ENCODE measurements at regions not wholly inside any gene's neighbourhood (a gene's known extent, or its start where the extent isn't known, plus 50 kb on each side); places are given as distances from the start of the nearest gene placed in this dataset.

DNA sequence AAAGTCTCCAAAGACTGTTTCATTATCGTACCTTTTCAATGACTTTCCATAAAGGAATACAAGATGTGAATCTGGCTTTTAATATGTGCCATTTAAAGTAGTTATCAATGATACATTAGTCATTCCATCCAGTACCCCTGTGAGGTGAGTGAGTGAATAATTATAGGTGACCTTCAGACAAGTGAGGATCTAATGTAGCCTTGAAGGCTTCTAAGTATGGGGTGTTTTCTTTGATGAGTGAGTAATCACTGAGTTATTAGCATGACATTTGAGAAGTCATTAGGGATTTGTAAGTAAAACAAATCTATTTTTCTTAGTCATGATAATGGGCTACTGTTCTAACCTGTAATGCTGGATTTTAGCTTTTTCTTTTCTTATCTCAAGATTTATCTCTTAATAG lies 831.4 kb downstream of the ADGRL2 start:
- Histone ChIP-seq H3K23ac (ENCODE audit: low read depth, low read length) (no peak overlapping the region), H3K4ac (ENCODE audit: low read depth, low read length) (no peak overlapping the region), H2BK5ac (ENCODE audit: low read depth, low read length, poor library complexity, severe bottlenecking) (no peak overlapping the region), H2BK120ac (ENCODE audit: low read depth, low read length) (no peak overlapping the region), H3K9ac (ENCODE audit: low read depth, low read length) (no peak overlapping the region), H3K18ac (ENCODE audit: low read depth, low read length) (no peak overlapping the region), H3K14ac (replicated peaks; ENCODE audit: low read depth, low read length) (no peak overlapping the region), H3K36me3 (ENCODE audit: control insufficient read depth, insufficient read depth, low read length) (no peaks in the 10 kb centered on the region), H4K20me1 (ENCODE audit: insufficient read depth, low read length) (no peaks in the 10 kb centered on the region), H3K4me1 (ENCODE audit: control insufficient read depth, insufficient read depth, low read length) (no peaks in the 10 kb centered on the region), H3K79me1 (ENCODE audit: low read depth in 1 of 2, low read length in 2 of 2) (no peaks in the 10 kb centered on the region), H2AK9ac (replicated peaks; ENCODE audit: low read depth, low read length, poor library complexity) (no peak overlapping the region), H2AFZ (replicated peaks; ENCODE audit: low read length, poor library complexity) (no peak overlapping the region), H3K27ac (ENCODE audit: insufficient read depth, low read length) (no peak overlapping the region), H2BK15ac (ENCODE audit: low read depth, low read length) (no peak overlapping the region), H2AK5ac (ENCODE audit: low read depth, low read length) (no peak overlapping the region), H3K9me3 (ENCODE audit: control insufficient read depth, insufficient read depth, low read length) (peaks cover 6% of the 10 kb centered on the region), H3K27me3 (ENCODE audit: control insufficient read depth, insufficient read depth, low read length) (no peaks in the 10 kb centered on the region), H2BK20ac (ENCODE audit: low read depth, low read length) (no peak overlapping the region), H3K4me2 (ENCODE audit: low read depth, low read length) (no peak overlapping the region), H4K8ac (ENCODE audit: low read depth in 2 of 2, low read length in 2 of 2) (no peak overlapping the region), H3K9me1 (ENCODE audit: insufficient read depth, low read length) (no peaks in the 10 kb centered on the region), H3K4me3 (ENCODE audit: insufficient read depth, low read depth, low read length) (no peak overlapping the region), H4K91ac (ENCODE audit: insufficient read depth, low read depth, low read length) (no peak overlapping the region), H3K56ac (ENCODE audit: extremely low read depth, insufficient read depth, low read length) (no peak overlapping the region), H4K5ac (ENCODE audit: low read depth, low read length) (no peak overlapping the region)
- no peak for DNase-seq
- no TSS peak for BruUV-seq (replicated peaks)
- no CpG with 5 or more reads among the region's 1 CpG for WGBS, 2 experiments (ENCODE audit: extremely low coverage in 2 of 2, insufficient read length in 1 of 2)
- TF ChIP-seq MXI1 (IDR thresholded peaks at IDR 0.05; ENCODE audit: borderline replicate concordance, low read depth, low read length) (no peak), POLR2A (IDR thresholded peaks at IDR 0.05; ENCODE audit: low read depth, low read length) (no peak), FOS (IDR thresholded peaks at IDR 0.05; ENCODE audit: low read depth, low read length) (no peak), BHLHE40 (IDR thresholded peaks at IDR 0.05; ENCODE audit: low read depth, low read length) (no peak)
- TF ChIP-seq, protein P1, sequence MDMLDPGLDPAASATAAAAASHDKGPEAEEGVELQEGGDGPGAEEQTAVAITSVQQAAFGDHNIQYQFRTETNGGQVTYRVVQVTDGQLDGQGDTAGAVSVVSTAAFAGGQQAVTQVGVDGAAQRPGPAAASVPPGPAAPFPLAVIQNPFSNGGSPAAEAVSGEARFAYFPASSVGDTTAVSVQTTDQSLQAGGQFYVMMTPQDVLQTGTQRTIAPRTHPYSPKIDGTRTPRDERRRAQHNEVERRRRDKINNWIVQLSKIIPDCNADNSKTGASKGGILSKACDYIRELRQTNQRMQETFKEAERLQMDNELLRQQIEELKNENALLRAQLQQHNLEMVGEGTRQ (IDR thresholded peaks at IDR 0.05; ENCODE audit: low read depth, low read length), result no peak
- in situ Hi-C loops (cut with MboI; ENCODE audit: low sequenced_read_pairs) (no loop called here), intact Hi-C loops (cut with micrococcal nuclease) (no loop called here), dilution Hi-C loops (cut with HindIII; ENCODE audit: low sequenced_read_pairs, unreplicated experiment) (no loop called here)
- ATAC-seq (ENCODE audit: low read depth), result no peak
- CTCF ChIA-PET, result no interaction called here
- POLR2A ChIA-PET (ENCODE audit: unreplicated experiment), result no interaction called here
